Brain microvascular endothelial cell (primary cell): ENCODE measurements at regions not wholly inside any gene's neighbourhood (a gene's known extent, or its start where the extent isn't known, plus 50 kb on each side); places are given as distances from the start of the nearest gene placed in this dataset.
"Not testable (repeated sequence)": the region's sequence is repeated elsewhere in the genome, so short reads cannot be mapped to it uniquely, and the experiment has no call there.

ENCODE experiments used
- DNase-seq: peaks from one replicate; pipeline ENCODE4 v3.0.0-alpha.2; 2020
- H3K27ac ChIP-seq: fragments of 250-450 bp; sonication (Bioruptor Pico); 2 replicates; pipeline ENCODE4 v1.5.1; 2020; ENCODE audit warnings: mild to moderate bottlenecking, moderate library complexity
- H3K27me3 ChIP-seq: fragments of 250-450 bp; sonication (Bioruptor Pico); replicated peaks from 2 replicates; pipeline ENCODE4 v1.5.1; 2020; ENCODE audit warnings: mild to moderate bottlenecking
- H3K36me3 ChIP-seq: fragments of 250-450 bp; sonication (Bioruptor Pico); replicated peaks from 2 replicates; pipeline ENCODE4 v1.5.1; 2020; ENCODE audit warnings: mild to moderate bottlenecking
- H3K4me3 ChIP-seq: 2 replicates; pipeline ENCODE4 v1.5.1; 2011; ENCODE audit warnings: low read depth, mild to moderate bottlenecking, control low read depth, low read length, moderate library complexity
- in situ Hi-C: cut with HindIII; loops from 2 replicates; pipeline ENCODE4 v1.10.0; 2017; ENCODE audit warnings: low sequenced_read_pairs, low pct_ligation_motif_present
- TF ChIP-seq, protein P1 (sequence below): IDR thresholded peaks from 2 replicates; pipeline ENCODE4 v1.5.1; 2011; ENCODE audit warnings: low read depth, mild to moderate bottlenecking, moderate library complexity, low read length, control low read depth, inconsistent platforms; ENCODE audit errors: missing control alignments

- H3K36me3 ChIP-seq = no peaks in the 10 kb centered on the region
- H3K27me3 ChIP-seq = no peaks in the 10 kb centered on the region
- no peak overlapping the region for H3K4me3 ChIP-seq
- DNase-seq = no peak
- TF ChIP-seq, protein P1, sequence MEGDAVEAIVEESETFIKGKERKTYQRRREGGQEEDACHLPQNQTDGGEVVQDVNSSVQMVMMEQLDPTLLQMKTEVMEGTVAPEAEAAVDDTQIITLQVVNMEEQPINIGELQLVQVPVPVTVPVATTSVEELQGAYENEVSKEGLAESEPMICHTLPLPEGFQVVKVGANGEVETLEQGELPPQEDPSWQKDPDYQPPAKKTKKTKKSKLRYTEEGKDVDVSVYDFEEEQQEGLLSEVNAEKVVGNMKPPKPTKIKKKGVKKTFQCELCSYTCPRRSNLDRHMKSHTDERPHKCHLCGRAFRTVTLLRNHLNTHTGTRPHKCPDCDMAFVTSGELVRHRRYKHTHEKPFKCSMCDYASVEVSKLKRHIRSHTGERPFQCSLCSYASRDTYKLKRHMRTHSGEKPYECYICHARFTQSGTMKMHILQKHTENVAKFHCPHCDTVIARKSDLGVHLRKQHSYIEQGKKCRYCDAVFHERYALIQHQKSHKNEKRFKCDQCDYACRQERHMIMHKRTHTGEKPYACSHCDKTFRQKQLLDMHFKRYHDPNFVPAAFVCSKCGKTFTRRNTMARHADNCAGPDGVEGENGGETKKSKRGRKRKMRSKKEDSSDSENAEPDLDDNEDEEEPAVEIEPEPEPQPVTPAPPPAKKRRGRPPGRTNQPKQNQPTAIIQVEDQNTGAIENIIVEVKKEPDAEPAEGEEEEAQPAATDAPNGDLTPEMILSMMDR = no peak
- no peak overlapping the region for H3K27ac ChIP-seq
- in situ Hi-C loops = no loop called here
Observed at GRCh38 chr21:24561291-24561690, 1046.0 kb downstream of the MRPL39 start.

DNA sequence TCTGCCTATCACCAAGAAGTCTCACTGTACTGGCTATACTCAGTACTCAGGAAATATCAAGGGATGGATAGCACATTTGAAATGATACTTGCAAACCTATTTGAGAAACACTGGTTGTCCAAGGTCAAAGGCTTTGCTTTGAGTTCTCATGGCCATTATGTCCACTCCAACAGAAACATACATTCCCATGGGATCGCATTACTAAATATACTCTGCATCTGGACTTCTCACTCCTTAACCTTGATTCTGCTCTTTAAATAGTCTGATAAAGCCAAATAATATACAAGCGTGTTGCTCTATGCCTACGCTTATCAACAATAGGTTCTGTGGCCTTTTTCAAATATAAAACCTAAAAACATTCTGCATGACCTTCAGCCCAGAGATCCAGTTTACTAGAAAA is 1054.8 kb downstream of the MRPL39 start:
- H3K27ac ChIP-seq = no peak overlapping the region
- no peaks in the 10 kb centered on the region for H3K27me3 ChIP-seq
- H3K4me3 ChIP-seq = no peak overlapping the region
- TF ChIP-seq, protein P1 = no peak
- in situ Hi-C loops = no loop called here
- no peak for DNase-seq
- H3K36me3 ChIP-seq = no peaks in the 10 kb centered on the region

GRCh38 chr21:24545807-24546361 is 1061.4 kb downstream of the MRPL39 start:
- TF ChIP-seq, protein P1 = no peak
- no peak overlapping the region for H3K4me3 ChIP-seq
- no peaks in the 10 kb centered on the region for H3K27me3 ChIP-seq
- H3K27ac ChIP-seq = no peak overlapping the region
- H3K36me3 ChIP-seq = no peaks in the 10 kb centered on the region
- DNase-seq = no peak
- in situ Hi-C loops = no loop called here

GRCh38 chr21:24514081-24514733 is 1093.1 kb downstream of the MRPL39 start:
- no peak for DNase-seq

GRCh38 chr21:24509131-24509530 is 1098.2 kb downstream of the MRPL39 start:
- in situ Hi-C loops = no loop called here
- no peaks in the 10 kb centered on the region for H3K36me3 ChIP-seq
- H3K27me3 ChIP-seq = no peaks in the 10 kb centered on the region
- TF ChIP-seq, protein P1 = no peak
- DNase-seq = no peak
- no peak overlapping the region for H3K4me3 ChIP-seq
- H3K27ac ChIP-seq = no peak overlapping the region

More at GRCh38 chr21:24514081-24514733, 1093.1 kb downstream of the MRPL39 start:
- H3K36me3 ChIP-seq = no peaks in the 10 kb centered on the region
- TF ChIP-seq, protein P1 = peak; percentile 3
- H3K27ac ChIP-seq = no peak overlapping the region
- no peaks in the 10 kb centered on the region for H3K27me3 ChIP-seq
- no peak overlapping the region for H3K4me3 ChIP-seq
- in situ Hi-C loops = no loop called here

DNA sequence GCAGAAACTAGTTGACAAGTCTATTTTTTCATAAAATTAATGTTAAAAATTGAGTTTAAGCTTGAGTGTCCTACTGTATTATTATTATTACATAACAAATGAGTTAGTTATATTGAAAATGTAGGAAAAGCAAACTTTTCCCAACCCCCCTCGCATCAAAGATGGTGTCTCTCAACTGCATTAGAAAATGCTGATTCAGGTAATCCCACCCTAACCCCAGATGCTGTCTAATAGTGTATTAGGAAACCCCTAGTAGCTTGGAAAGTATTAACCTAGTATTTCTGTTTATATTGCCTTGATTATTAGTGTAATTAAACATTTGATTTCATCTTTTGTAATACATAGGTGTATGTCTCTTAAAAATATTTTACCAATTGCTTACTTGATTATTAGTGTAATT is 1120.3 kb downstream of the MRPL39 start:
- H3K27ac ChIP-seq = no peak overlapping the region
- TF ChIP-seq, protein P1 = no peak
- in situ Hi-C loops = no loop called here
- H3K4me3 ChIP-seq = no peak overlapping the region
- H3K27me3 ChIP-seq = no peaks in the 10 kb centered on the region
- H3K36me3 ChIP-seq = no peaks in the 10 kb centered on the region
- DNase-seq = no peak

GRCh38 chr21:24483361-24483760 is 1123.9 kb downstream of the MRPL39 start:
- H3K27ac ChIP-seq, H3K4me3 ChIP-seq, H3K27me3 ChIP-seq, H3K36me3 ChIP-seq, DNase-seq, in situ Hi-C loops: not testable (repeated sequence)
